SU-DHL-6 (cell line): ENCODE measurements at regions not wholly inside any gene's neighbourhood (a gene's known extent, or its start where the extent isn't known, plus 50 kb on each side); places are given as distances from the start of the nearest gene placed in this dataset.

Experiments used
- H2AFZ ChIP-seq: fragments of 200-600 bp; sonication (generic); 2 replicates; pipeline ENCODE4 v1.6.1; 2014; ENCODE audit warnings: low read depth, mild to moderate bottlenecking, moderate library complexity, mixed read lengths, antibody characterized with exemption, low read length; ENCODE audit not compliant: severe bottlenecking
- H3F3A ChIP-seq: fragments of 200-600 bp; shearing (Covaris generic); 2 replicates; pipeline ENCODE4 v1.6.0; 2016; ENCODE audit warnings: antibody characterized with exemption, mild to moderate bottlenecking; ENCODE audit not compliant: insufficient read depth
- H3K27ac ChIP-seq: fragments of 200-600 bp; sonication (generic); 2 replicates; pipeline ENCODE4 v1.5.1; 2016; ENCODE audit warnings: low read depth, mild to moderate bottlenecking, low read length, moderate library complexity, mixed read lengths
- H3K27me3 ChIP-seq: fragments of 200-600 bp; sonication (generic), shearing (Covaris generic); 2 replicates; pipeline ENCODE4 v1.6.0; 2014; ENCODE audit warnings: mild to moderate bottlenecking, low read length
- H3K36me3 ChIP-seq: fragments of 200-600 bp; sonication (generic); 2 replicates; pipeline ENCODE4 v1.6.1; 2014; ENCODE audit warnings: mild to moderate bottlenecking, low read length, mixed read lengths
- H3K4me2 ChIP-seq: fragments of 300-600, 200-600 bp; shearing (Covaris generic), sonication (generic); 2 replicates; pipeline ENCODE4 v1.6.0; 2014; ENCODE audit warnings: low read length, low read depth, mild to moderate bottlenecking; ENCODE audit not compliant: poor library complexity, severe bottlenecking
- H3K4me3 ChIP-seq: fragments of 200-600 bp; sonication (generic); 2 replicates; pipeline ENCODE4 v1.5.1; 2014; ENCODE audit warnings: antibody characterized with exemption, low read length, mild to moderate bottlenecking, mixed read lengths; ENCODE audit not compliant: insufficient read depth, poor library complexity, severe bottlenecking
- H3K79me2 ChIP-seq: fragments of 200-600 bp; sonication (generic); 2 replicates; pipeline ENCODE4 v1.6.1; 2014; ENCODE audit warnings: mild to moderate bottlenecking, low read length, moderate library complexity; ENCODE audit not compliant: insufficient read depth
- H3K9ac ChIP-seq: fragments of 200-600 bp; sonication (generic); 2 replicates; pipeline ENCODE4 v1.7.0; 2014; ENCODE audit warnings: mild to moderate bottlenecking, low read length
- H3K9me2 ChIP-seq: fragments of 200-600 bp; sonication (generic); replicated peaks from 2 replicates; pipeline ENCODE4 v1.6.1; 2014; ENCODE audit warnings: low read length; ENCODE audit not compliant: insufficient read depth
- H3K9me3 ChIP-seq: fragments of 200-600 bp; sonication (generic); 2 replicates; pipeline ENCODE4 v1.6.1; 2014; ENCODE audit warnings: low read length, mixed read lengths; ENCODE audit not compliant: insufficient read depth
- H4K20me1 ChIP-seq: fragments of 200-600 bp; sonication (generic); 2 replicates; pipeline ENCODE4 v1.6.1; 2014; ENCODE audit warnings: low read depth, mild to moderate bottlenecking, antibody characterized with exemption, low read length, moderate library complexity, mixed read lengths
- CTCF ChIP-seq: fragments of 200-600 bp; sonication (generic); IDR thresholded peaks from one replicate; pipeline ENCODE4 v1.5.1; 2017; ENCODE audit warnings: antibody characterized with exemption, mild to moderate bottlenecking, low read length, moderate library complexity; ENCODE audit not compliant: insufficient read depth, poor library complexity, severe bottlenecking
- EZH2phosphoT487 ChIP-seq: fragments of 200-600 bp; sonication (generic), shearing (Covaris generic); conservative IDR thresholded peaks from 2 replicates; pipeline ENCODE4 v1.6.1; 2018; ENCODE audit warnings: mild to moderate bottlenecking, antibody characterized with exemption, low read length, moderate library complexity, mixed read lengths

- Histone ChIP-seq H3K4me2 (no peak overlapping the region), H2AFZ (no peak overlapping the region), H3K4me3 (no peak overlapping the region)
Measured at GRCh38 chr3:28000608-28001007, 240.8 kb upstream of the CMC1 start.

GRCh38 chr3:28008235-28008634 lies 233.2 kb upstream of the CMC1 start:
- TF ChIP-seq CTCF, result no peak
- no peak for TF ChIP-seq EZH2phosphoT487
- no peak overlapping the region for H3K4me2 ChIP-seq
- H3K27ac ChIP-seq, result no peak overlapping the region

More at GRCh38 chr3:28000608-28001007, 240.8 kb upstream of the CMC1 start:
- no peaks in the 10 kb centered on the region for H3K9me3 ChIP-seq
- no peaks in the 10 kb centered on the region for H3K79me2 ChIP-seq
- H3K27ac ChIP-seq, result no peak overlapping the region
- TF ChIP-seq EZH2phosphoT487, result no peak
- TF ChIP-seq CTCF, result no peak
- H3K36me3 ChIP-seq, result no peaks in the 10 kb centered on the region
- no peaks in the 10 kb centered on the region for H3K9me2 ChIP-seq
- no peaks in the 10 kb centered on the region for H3K27me3 ChIP-seq
- no peaks in the 10 kb centered on the region for H3F3A ChIP-seq
- H3K9ac ChIP-seq, result no peak overlapping the region
- no peaks in the 10 kb centered on the region for H4K20me1 ChIP-seq

GRCh38 chr3:28012830-28013229 lies 228.6 kb upstream of the CMC1 start:
- H3K27me3 ChIP-seq, result no peaks in the 10 kb centered on the region
- no peak overlapping the region for H3K27ac ChIP-seq
- H3K4me2 ChIP-seq, result no peak overlapping the region
- no peaks in the 10 kb centered on the region for H3F3A ChIP-seq
- TF ChIP-seq CTCF (no peak), EZH2phosphoT487 (no peak)
- H2AFZ ChIP-seq, result no peak overlapping the region
- H3K79me2 ChIP-seq, result no peaks in the 10 kb centered on the region
- H3K9me2 ChIP-seq, result no peaks in the 10 kb centered on the region
- no peak overlapping the region for H3K4me3 ChIP-seq
- H3K9ac ChIP-seq, result no peak overlapping the region
- no peaks in the 10 kb centered on the region for H3K36me3 ChIP-seq
- no peaks in the 10 kb centered on the region for H3K9me3 ChIP-seq
- no peaks in the 10 kb centered on the region for H4K20me1 ChIP-seq

More at GRCh38 chr3:28008235-28008634, 233.2 kb upstream of the CMC1 start:
- H3K9me3 ChIP-seq, result no peaks in the 10 kb centered on the region
- H3K27me3 ChIP-seq, result no peaks in the 10 kb centered on the region
- no peaks in the 10 kb centered on the region for H3F3A ChIP-seq
- no peak overlapping the region for H3K9ac ChIP-seq
- no peaks in the 10 kb centered on the region for H3K9me2 ChIP-seq
- no peaks in the 10 kb centered on the region for H3K36me3 ChIP-seq
- H4K20me1 ChIP-seq, result no peaks in the 10 kb centered on the region
- H2AFZ ChIP-seq, result no peak overlapping the region
- no peaks in the 10 kb centered on the region for H3K79me2 ChIP-seq
- H3K4me3 ChIP-seq, result no peak overlapping the region
